ENCODE measurements at regions not wholly inside any gene's neighbourhood (a gene's known extent, or its start where the extent isn't known, plus 50 kb on each side); places are given as distances from the start of the nearest gene placed in this dataset.

DNA sequence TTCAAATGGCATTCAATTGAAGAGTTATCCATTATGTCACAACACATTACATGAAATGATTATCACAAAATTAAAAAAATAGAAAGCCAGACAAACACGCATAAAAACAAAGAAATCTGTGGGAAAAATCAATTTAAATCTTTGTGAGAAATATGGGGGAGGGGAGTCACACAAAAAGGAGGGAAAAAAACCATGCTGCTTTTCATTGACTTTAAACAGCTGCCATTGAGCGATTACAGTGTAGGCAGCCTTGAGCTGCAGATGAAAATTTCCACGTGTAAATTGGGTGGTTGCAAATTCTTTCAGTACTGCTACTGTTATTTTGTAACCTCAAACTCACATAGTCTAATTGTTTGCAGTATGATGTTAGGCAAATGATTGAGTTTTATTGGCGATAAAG is 889.9 kb upstream of the PHF14 start:
- TF ChIP-seq POLR2A (IDR thresholded peaks at IDR 0.05; ENCODE audit: extremely low read depth, insufficient read length) (no peak), MYC (IDR thresholded peaks at IDR 0.05; ENCODE audit: low read depth, low read length) (no peak)
- TF ChIP-seq, protein P1, sequence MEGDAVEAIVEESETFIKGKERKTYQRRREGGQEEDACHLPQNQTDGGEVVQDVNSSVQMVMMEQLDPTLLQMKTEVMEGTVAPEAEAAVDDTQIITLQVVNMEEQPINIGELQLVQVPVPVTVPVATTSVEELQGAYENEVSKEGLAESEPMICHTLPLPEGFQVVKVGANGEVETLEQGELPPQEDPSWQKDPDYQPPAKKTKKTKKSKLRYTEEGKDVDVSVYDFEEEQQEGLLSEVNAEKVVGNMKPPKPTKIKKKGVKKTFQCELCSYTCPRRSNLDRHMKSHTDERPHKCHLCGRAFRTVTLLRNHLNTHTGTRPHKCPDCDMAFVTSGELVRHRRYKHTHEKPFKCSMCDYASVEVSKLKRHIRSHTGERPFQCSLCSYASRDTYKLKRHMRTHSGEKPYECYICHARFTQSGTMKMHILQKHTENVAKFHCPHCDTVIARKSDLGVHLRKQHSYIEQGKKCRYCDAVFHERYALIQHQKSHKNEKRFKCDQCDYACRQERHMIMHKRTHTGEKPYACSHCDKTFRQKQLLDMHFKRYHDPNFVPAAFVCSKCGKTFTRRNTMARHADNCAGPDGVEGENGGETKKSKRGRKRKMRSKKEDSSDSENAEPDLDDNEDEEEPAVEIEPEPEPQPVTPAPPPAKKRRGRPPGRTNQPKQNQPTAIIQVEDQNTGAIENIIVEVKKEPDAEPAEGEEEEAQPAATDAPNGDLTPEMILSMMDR (IDR thresholded peaks at IDR 0.05; ENCODE audit: low read depth, low read length) = no peak
- TF ChIP-seq, protein P2, sequence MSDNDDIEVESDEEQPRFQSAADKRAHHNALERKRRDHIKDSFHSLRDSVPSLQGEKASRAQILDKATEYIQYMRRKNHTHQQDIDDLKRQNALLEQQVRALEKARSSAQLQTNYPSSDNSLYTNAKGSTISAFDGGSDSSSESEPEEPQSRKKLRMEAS (IDR thresholded peaks at IDR 0.05; ENCODE audit: low read depth, low read length) = no peak
- no peak for DNase-seq (ENCODE audit: low read depth)
- no peak overlapping the region for H3K4me3 ChIP-seq (ENCODE audit: low read depth, low read length)

DNA sequence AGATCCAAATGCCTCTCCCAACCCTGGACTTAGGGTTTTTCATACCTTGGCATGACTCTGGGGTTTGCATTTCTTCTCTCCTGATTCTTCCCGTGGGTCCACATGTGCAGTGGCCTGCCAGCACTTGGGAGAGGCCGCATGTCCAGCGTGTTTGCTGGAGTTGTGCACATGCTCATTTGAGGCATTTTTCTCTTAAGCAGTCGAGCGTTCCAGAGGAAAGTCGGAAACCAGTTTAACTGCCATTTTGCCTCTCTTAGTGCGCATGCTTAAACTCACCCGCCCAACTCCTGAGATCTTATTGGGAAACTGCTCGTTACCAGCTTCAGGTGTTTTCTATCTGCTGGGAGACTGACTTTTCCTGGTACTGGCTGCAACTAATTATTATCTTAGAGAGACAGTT is 888.4 kb upstream of the PHF14 start:
- no peak overlapping the region for H3K4me3 ChIP-seq (ENCODE audit: low read depth, low read length)
- DNase-seq (ENCODE audit: low read depth) = no peak
- TF ChIP-seq POLR2A (IDR thresholded peaks at IDR 0.05; ENCODE audit: extremely low read depth, insufficient read length) (no peak), MYC (IDR thresholded peaks at IDR 0.05; ENCODE audit: low read depth, low read length) (no peak)
- TF ChIP-seq, protein P2 (IDR thresholded peaks at IDR 0.05; ENCODE audit: low read depth, low read length) = no peak
- TF ChIP-seq, protein P1 (IDR thresholded peaks at IDR 0.05; ENCODE audit: low read depth, low read length) = no peak

DNA sequence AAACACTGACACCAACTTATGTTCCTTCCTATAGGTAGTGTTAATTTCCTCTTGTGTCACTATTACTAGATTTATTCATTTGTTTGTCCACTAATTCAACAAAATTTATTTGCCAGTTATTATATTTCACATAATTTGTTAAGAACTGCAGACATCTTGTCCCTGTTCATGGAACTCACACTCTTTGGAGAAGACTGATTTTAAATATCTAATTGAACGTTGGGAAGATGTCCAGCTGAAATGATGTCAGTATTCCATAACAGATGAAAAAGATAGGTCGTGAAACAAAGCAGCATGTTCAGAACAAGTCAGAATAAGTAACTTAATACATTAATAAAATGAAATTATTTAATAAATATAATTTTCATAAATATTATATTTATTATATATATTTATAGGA is 873.1 kb upstream of the PHF14 start:
- no peak for DNase-seq (ENCODE audit: low read depth)
- H3K4me3 ChIP-seq (ENCODE audit: low read depth, low read length) = no peak overlapping the region

DNA sequence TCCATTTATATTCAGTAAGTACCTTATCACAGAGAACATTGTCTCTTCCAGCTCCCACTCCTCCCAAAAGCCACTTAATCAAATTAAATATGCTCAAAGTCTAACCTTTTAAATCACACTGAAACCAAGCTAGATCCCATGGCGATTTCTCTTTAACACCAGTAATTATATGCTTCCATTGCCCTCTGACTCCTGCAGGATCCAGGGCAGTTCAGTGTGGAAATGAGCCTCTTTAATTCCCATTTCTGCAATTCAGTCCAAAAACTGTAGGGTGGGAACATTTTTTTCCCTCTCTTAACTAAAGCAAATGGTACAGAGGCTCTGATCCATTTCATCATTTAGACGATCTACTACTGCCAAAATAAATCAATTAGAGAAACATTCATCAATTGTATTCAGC is 872.3 kb upstream of the PHF14 start:
- DNase-seq (ENCODE audit: low read depth) = no peak
- H3K4me3 ChIP-seq (ENCODE audit: low read depth, low read length) = no peak overlapping the region
- TF ChIP-seq, protein P2 (IDR thresholded peaks at IDR 0.05; ENCODE audit: low read depth, low read length) = no peak
- TF ChIP-seq POLR2A (IDR thresholded peaks at IDR 0.05; ENCODE audit: extremely low read depth, insufficient read length) (no peak), MYC (IDR thresholded peaks at IDR 0.05; ENCODE audit: low read depth, low read length) (no peak)
- TF ChIP-seq, protein P1 (IDR thresholded peaks at IDR 0.05; ENCODE audit: low read depth, low read length) = no peak

More for the DNA sequence above, 873.1 kb upstream of the PHF14 start:
- TF ChIP-seq, protein P2 (IDR thresholded peaks at IDR 0.05; ENCODE audit: low read depth, low read length) = no peak
- TF ChIP-seq, protein P1 (IDR thresholded peaks at IDR 0.05; ENCODE audit: low read depth, low read length) = no peak
- TF ChIP-seq POLR2A (IDR thresholded peaks at IDR 0.05; ENCODE audit: extremely low read depth, insufficient read length) (no peak), MYC (IDR thresholded peaks at IDR 0.05; ENCODE audit: low read depth, low read length) (no peak)

DNA sequence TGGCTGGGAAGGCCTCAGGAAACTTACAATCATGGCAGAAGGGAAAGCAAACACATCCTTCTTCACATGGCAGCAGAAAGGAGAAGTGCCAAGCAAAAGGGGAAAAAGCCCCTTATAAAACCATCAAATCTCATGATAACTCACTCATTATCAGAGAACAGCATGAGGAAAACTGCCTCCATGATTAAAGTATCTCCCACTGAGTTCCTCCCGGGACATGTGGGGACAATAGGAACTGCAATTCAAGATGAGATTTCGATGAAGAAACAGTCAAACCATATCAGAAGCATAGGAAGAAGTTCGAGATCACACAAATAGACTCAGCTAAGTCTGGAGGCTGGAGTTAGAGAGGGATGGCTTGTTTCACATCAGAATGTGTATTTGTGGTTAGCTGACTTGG is 869.4 kb upstream of the PHF14 start:
- TF ChIP-seq MYC (IDR thresholded peaks at IDR 0.05; ENCODE audit: low read depth, low read length) (no peak), POLR2A (IDR thresholded peaks at IDR 0.05; ENCODE audit: extremely low read depth, insufficient read length) (no peak)
- TF ChIP-seq, protein P1 (IDR thresholded peaks at IDR 0.05; ENCODE audit: low read depth, low read length) = no peak
- TF ChIP-seq, protein P2 (IDR thresholded peaks at IDR 0.05; ENCODE audit: low read depth, low read length) = no peak
- DNase-seq (ENCODE audit: low read depth) = no peak
- H3K4me3 ChIP-seq (ENCODE audit: low read depth, low read length) = no peak overlapping the region

DNA sequence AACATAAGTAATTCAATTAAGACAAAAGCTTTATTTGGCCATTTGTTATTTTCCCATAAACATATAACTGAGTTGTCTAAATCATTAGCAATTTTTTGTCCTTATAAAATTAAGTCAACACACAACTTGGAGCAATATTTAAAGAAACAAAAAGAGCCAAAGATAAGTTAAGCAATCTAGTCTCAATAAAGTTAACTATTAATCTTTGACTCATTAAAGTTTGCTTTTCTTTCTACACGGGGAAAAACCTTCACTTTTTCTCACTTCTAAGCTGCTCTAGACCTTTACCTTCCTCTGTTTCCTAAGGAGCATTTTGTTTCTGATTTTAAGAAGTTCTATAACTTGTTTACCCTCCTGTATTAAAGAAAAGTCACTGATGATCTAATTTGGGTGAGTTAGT is 867.1 kb upstream of the PHF14 start:
- no peak for DNase-seq (ENCODE audit: low read depth)
- TF ChIP-seq, protein P2 (IDR thresholded peaks at IDR 0.05; ENCODE audit: low read depth, low read length) = no peak
- TF ChIP-seq, protein P1 (IDR thresholded peaks at IDR 0.05; ENCODE audit: low read depth, low read length) = no peak
- TF ChIP-seq MYC (IDR thresholded peaks at IDR 0.05; ENCODE audit: low read depth, low read length) (no peak), POLR2A (IDR thresholded peaks at IDR 0.05; ENCODE audit: extremely low read depth, insufficient read length) (no peak)
- no peak overlapping the region for H3K4me3 ChIP-seq (ENCODE audit: low read depth, low read length)

All from NB4 (cell line).